ENCODE measurements at regions not wholly inside any gene's neighbourhood (a gene's known extent, or its start where the extent isn't known, plus 50 kb on each side); places are given as distances from the start of the nearest gene placed in this dataset.
A peak's percentile ranks its signal among the peaks of the same experiment; 100 is the strongest.
"Not testable (repeated sequence)": the region's sequence is repeated elsewhere in the genome, so short reads cannot be mapped to it uniquely, and the experiment has no call there.

DNA sequence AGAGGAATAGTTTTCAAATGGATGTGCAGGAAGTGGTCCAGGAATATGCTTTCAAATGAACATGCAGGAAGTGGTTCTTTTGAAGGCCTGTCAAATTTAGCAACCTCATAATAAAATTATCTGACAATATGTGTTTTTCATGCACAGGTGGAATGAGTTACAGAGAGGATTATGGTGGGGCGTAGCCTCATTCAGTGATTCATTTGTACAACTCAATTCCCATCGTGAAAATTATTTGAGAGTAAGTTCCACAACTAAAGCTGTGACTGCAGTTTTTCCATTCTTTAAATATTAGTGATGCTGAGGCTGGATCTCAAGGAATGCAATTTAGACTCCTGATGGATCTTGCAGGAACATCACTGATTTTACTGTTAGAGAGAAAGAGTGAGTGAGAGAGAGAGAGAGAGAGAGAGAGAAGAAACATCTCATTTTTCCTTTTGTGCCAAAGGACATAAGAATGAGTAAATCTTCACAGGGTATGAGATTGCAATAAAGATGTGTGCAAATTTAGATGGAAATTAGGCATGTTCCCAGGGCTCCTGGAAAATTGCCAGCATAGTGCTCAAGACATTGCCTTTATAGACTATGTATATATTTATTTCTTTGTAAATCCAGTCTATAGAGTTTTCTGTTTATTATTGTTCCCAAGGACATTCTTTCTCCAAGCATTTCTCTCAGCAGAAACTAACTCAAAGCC is 394.9 kb upstream of the ZEB2 start:
- DNase-seq, result no peak

DNA sequence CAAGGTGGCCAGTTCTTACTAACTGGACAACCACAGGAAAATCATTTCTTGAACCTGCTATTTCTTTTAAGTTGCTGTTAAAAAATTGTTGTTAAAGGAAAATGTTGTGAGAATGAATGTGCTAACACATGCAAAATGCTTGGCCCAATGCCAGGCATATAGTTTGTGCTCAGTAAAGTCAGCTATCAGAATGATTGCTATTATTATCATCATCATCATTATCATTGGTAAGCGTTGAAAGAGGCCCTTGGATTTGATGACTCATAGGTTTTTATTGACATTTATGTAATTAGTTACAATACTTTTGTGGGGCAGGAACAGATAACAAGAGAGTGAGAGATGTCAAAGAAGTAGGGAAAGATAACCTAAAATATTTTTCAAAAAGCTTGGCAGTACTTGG is 394.2 kb upstream of the ZEB2 start:
- DNase-seq, result no peak

DNA sequence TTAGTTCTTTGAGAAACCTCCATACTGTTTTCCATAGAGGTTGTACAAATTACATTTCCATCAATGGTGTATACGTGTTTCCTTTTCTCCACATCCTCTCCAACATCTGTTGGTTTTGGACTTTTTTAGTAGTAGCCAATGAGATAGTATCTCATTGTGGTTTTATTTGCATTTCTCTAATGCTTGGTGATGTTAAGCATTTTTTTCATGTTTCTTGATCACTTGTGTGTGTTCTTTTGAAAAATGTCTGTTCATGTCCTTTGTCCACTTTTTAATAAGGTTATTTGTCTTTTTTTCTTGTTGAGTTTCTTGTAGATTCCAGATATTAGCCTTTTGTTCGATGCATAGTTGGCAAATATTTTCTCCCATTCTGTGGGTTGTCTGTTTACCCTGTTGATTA is 392.3 kb upstream of the ZEB2 start:
- no peak for DNase-seq

DNA sequence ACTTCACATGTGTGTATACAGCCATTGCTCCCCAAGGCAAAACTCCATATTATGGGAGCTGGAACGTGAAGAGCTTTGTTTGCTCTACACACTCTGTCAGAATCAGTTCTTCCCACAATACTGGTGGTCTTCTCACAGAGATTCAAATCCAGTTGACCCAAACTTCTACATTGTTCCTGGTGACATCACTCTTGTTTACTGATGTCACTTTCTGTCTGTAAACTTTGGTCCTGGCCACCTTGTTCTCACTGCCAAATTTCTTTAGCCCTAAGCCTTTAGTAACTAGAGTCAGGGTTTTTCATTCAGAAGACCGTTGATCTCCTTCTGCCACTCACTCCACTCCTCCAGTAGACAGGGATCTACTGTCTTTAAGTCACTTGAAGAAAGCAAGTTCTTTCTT is 386.0 kb upstream of the ZEB2 start:
- no peak for DNase-seq

DNA sequence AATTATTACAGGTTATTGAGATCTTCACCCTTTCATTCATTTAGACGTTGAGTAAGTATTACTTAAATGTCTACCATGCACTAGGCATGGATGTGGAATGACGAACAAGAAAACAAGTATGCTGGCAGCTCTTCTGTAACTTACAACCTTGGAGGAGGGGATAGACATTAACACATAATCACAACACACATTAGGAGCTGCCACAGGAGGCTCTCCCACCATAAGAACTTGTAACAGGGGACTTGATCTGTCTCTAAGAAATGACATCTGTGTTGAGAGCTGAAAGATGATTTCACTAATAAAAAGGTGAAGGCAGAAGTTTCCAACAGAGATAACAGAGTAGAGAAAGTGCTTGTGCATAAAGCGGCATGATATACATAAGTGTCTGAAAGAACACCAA is 384.7 kb upstream of the ZEB2 start:
- DNase-seq, result no peak

DNA sequence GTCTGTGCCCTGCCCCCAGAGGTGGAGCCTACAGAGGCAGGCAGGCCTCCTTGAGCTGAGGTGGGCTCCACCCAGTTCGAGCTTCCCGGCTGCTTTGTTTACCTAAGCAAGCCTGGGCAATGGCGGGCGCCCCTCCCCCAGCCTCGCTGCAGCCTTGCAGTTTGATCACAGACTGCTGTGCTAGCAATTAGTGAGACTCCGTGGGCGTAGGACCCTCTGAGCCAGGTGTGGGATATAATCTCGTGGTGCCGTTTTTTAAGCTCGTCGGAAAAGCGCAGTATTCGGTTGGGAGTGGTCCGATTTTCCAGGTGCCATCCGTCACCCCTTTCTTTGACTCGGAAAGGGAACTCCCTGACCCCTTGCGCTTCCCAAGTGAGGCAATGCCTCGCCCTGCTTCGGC is 383.1 kb upstream of the ZEB2 start:
- not testable (repeated sequence) for DNase-seq

DNA sequence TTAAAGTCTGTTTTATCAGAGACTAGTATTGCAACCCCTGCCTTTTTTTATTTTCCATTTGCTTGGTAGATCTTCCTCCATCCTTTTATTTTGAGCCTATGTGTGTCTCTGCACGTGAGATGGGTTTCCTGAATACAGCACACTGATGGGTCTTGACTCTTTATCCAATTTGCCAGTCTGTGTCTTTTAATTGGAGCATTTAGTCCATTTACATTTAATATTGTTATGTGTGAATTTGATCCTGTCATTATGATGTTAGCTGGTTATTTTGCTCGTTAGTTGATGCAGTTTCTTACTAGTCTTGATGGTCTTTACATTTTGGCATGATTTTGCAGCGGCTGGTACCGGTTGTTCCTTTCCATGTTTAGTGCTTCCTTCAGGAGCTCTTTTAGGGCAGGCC is 381.5 kb upstream of the ZEB2 start:
- not testable (repeated sequence) for DNase-seq

DNA sequence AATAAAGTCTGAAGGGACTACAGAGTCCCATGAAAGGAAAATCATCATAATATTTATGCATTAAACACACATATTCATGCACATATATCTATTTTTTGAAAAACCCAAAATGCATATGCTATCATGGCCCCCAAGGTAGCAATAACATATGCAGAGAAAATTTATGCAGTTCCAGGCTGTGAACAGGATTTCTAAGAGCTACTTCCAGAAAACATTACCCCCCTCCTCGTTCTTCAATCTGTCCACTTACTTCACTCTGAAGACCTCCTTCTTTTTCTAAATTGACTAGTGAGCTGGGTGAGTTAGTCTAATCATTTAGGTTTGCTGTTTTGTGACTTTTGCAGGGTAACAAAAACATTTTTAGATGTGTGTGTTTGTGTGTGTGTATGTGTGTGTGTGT is 376.4 kb upstream of the ZEB2 start:
- no peak for DNase-seq

DNA sequence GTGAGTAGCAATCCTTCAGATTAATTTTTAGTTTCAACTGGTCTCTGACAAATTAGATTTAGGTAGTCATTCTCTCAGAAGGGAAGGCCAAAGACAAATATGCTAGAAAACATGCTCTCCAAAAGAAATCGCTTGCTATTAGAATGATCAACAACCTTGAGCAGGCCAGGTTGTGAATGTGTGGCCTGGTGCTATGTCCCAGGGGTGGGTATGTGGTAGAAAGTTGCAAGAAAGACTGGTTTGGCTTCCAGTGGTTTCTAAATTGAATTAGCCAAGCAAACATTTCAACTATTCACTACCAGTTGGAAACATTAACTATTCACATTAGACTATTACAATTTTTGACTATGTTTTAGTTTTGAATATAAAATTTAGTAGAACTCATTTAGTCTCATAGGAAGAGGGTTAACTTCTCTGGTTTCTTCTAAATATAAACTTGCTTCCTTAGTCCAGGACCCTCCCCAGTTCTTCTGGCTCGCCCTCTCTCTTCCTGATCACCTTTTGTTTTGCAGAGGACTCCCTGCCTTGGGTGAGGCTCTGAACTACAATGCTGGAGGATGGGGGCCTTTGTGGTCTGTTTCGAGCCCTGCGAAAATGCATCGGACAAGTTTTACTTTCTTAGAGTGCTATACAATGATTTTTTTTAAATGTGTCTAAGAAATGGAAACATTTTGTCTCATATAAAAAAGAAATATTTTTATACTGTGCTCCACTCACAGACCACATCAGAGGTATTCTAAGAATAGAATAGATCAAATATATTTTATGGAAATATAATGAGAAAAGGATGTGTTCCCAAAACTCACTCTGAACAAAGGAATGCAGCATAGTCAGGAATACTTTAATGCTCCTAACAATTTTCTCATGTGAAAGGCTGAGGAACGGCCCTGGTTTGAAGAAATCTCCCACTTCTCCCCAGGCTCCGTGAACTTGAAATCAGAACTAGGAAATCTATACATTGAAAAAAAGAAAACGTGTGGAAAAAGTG is 375.0 kb upstream of the ZEB2 start:
- DNase-seq, result no peak

DNA sequence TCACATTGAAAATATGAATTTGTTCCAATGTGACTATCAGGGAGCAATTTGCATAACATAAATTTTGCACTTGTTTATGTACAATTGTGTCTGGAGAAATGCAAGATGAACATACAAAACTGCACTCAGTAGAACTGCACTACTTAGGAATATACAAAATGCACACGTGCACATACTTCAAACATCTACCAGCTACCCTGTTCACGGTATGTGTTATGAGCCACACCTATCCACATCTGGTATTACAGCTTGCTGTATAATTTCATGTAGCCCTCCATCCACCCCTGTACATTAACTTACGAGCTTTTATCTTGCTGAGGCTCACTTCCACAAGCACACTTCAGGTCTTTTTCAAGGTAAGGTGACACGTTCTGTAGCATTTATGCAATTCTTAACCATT is 373.5 kb upstream of the ZEB2 start:
- DNase-seq, result no peak

DNA sequence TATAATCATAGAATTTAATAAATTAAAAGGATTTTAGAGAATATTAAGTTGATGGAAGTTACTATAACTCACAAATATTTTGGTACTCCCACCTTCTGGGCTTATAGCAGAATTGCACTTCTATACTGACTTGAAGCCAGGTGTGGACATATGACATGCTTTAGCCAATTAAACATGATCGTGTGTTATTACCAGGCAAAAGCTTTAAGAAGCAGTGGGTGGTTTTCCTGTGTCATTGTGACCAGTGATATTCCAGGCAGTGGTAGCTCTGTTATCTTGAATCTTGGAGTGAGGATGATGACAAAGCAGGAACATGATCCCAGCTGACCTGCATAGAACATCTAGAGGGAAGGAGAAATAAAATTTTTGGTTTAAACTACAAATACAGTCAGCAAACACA is 370.9 kb upstream of the ZEB2 start:
- peak; percentile 21 for DNase-seq

DNA sequence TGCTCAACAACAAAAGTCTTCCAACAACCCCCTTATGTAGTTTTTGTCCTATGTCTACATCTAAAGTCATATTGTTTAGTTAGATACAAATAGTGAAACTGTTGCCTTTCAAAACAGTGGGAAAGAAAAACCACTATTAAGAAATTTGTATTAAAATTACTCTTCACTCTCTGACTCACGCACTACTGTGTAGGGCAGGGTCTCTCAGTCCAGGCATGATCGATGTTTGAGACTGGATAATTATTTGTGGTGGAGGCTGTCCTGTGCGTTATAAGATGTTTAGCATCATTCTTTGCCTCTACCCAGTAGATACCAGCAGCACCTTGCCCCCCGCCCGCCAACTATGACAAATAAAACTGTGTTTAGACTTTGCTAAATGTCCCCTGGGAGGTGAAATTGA is 369.4 kb upstream of the ZEB2 start:
- no peak for DNase-seq

DNA sequence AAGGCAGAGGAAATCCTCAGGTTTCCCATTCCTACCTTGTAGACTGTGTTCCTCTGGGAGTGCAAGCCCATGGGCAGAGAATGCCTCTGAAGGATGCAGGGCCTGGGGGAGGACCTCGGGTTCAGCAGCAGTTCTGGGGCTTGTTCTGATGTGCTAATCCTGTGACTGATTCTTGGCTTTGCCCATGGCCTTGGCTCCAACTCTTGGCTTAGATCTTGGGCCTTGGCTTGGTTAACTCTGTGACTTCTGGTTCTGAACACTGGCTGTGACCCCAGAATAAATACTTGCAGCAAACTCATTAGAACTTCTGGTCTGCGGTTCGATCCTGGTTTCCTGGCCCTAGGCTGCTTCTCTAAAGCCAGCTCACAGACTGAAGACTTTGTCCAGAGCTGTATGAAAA is 366.9 kb upstream of the ZEB2 start:
- DNase-seq, result no peak

DNA sequence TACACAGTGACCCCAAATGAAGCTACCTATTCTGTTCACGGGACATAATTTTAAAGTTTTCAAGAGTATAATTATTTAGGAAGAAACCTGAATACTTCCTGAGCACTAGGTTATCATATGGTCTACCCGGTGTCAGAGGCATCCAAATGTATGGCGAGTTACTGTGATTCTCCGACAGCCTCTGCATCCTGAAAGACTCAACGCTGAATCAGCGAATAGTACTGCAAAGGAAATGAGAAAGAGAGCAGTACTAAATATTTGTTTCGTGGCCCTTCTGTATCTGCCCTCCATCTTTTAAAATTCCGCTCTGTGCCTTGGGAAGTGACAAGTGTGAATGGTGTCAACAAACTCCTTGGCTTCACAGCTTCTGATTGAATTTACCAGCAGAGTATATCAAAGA is 358.0 kb upstream of the ZEB2 start:
- no peak for DNase-seq

DNA sequence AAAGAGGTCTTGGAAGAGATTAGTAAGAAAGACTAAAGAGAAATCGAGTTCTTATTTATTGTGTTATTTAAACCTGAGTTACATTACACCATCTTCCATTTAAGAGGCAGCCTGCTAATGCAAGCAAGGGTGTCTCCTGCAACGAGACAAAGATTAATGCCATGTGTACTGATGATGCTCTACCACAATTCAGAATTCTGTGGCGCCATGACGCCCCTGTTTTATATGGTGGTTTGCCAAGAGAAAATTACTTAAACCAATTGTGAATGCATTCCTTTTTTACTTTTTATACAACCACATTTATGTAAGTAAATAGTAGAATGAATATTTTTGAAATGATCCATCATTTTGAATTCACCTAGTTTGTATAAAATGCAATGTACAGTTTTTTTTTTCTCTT is 356.1 kb upstream of the ZEB2 start:
- no peak for DNase-seq

DNA sequence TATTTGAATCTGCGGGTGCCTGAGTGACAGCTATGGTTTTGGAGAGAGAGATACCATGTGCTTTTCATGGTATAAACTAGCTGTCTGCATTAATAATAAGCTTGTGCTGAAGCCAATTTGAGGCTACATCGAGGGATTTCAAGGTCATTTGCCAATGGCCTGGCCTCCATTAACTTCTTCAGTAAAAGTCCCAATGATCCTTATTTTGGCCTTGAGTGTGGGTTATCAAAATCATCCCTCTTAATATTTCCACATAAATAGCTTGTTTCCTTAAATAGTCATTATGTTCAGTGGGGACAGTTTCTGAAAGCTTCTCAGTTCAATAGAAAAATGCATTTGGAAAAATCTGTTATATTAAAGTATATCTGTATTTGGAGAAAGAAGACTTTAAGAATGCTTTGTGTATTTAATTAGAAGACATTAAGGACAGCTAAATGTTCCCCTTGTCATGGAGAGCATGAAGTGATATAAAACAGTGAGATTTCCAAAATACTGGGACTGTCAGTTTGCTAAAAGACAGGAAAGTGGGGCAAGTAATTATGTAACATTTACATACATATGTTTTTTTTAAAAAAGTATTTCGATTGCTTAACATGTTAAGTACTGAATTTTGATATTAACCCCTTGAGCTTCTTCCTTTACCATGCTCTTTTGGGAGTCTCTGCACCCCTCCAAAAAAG is 355.5 kb upstream of the ZEB2 start:
- DNase-seq, result no peak

DNA sequence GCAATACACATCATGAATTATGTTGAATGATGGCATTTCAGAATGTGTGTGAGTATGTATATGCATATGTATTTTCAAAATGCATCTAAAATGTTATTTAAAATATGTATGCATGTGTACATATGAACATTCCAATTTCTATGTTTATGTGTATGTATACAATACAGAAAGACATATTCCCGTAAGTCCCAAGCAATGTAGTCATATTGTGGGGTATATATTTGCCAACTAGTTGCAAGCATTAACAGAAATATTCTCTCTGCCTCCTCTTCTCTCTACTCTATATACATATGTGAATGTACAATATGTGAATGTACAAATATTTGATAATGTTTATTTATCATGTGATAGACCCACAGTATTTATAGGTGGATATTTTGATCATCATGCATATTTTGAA is 345.8 kb upstream of the ZEB2 start:
- DNase-seq, result no peak

DNA sequence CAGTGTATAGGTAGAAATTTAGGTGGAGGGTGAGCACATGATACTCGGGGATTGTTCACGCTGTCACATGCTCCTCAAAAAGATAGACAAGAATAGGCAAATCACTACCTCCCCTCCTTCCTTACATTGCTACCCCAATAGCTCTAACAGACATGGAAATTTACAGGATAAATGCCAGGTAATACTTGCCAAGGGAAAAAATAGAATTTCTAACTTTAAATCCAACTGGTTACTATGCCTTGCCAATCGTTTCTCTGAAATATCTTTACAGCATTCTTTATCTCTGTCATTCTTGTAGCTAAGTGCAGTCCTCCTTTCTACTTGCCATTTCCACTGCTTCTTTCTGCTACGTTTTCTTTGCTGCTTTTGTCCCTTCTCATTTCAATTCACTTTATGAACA is 339.8 kb upstream of the ZEB2 start:
- no peak for DNase-seq

DNA sequence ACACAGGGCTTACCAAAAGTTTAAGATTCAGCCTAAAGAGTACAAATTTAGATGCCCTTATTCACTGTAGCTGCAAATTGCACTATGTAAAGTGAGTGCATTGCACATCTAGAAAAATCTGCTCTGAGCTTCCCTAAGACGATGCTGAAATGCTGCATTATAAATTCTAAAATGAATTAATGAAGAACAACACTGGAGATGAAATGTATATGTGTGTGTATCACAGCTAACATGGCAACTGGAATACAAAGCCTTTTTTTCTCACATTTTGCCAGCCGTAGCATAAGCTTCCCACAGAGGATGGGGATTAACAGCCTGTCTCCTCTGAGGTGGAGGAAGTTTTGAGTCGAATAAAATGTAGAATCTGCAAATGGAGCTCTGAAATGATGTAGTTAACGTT is 338.3 kb upstream of the ZEB2 start:
- DNase-seq, result no peak

DNA sequence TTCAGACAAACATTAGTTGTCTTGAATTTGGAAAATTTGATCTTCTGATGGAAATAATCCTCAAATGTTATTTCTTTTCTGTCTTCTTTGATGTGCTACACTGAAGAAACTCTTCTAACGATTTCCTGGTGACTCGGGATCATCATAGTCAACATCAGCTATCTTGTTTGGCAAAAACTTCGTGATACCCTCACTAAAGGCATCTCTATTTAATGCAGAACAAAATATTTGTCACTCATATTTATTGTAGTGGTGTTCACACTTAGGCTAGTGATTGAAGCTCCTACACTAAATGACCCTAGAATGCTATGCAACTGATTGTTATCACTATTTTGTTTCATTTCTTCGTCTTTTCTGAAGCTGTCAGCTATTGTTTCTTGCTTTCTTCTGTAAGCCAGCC is 334.7 kb upstream of the ZEB2 start:
- DNase-seq, result no peak

DNA sequence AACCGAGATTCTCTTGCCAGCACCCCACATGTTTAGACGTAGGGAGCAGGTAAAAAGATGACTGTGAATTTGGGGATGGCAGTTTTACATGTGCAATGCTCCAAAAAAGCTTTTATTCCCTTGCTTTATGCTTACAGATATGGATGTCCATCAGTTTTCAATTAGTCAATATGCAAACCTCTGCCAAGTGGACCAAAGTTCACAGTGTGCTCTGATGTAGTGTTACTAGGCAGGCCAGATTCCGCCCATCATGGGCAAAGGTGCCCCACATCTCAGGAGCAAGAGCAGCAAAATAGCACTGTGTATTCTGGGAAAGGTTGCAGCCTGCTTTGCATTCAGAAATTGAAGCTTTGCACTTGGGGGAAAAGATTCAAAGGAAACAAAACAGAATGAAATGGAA is 329.7 kb upstream of the ZEB2 start:
- no peak for DNase-seq

DNA sequence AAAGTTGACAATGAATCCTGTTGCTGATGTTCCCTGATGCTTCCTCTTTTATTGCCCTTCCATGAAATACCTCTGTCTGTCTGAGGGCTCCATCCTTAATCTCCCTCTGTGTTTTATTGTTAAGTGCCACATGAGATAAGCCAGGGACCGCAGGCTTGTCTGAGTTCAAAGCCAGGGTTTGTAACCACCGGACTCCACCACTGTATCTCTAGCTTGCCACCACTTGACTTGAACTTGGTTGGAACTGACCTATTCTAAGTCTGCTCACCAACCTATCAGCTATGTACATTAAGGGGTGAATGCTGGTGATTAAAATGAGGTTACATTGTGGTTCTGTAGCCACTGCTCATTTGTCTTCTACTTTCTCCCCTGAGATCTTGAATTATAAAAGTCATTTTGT is 328.5 kb upstream of the ZEB2 start:
- DNase-seq, result no peak

DNA sequence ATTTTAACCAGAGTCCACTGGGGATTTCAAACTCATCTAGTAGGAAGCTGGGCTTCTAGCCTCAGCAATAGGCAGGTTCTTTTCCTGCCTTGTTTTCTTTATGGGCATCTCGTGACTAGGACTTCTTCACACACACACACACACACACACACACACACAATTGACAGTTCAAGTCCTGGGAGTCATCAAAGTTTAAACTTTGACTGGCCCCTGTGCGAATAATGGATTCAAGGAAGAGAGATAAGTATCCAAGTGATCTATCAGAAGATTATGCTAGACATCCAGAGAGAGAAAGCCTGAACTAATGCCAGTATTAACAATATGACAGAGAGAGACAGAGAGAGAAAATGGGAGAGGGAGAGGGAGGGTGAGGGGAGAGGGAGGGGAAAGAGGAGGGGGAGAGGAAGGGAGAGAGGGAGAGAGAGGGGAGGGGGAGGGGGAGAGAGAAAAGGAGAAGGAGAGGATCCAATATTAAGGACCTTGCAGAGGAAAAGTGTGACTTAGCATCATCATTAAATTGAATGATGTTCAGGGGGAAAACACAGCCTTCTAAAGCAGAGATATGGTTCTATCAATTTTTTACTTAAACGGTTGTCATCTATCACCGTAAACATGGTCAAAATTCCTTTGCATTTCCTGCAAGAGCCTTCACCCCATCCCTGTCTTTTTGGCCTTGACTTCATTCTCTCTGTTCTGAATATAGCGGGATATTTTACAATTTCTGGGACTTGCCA is 327.6 kb upstream of the ZEB2 start:
- DNase-seq, result no peak

Data from CD4-positive, alpha-beta T cell treated with Interleukin-21 for 1 hour (primary cell).